A549 (cell line): ENCODE measurements at regions not wholly inside any gene's neighbourhood (a gene's known extent, or its start where the extent isn't known, plus 50 kb on each side); places are given as distances from the start of the nearest gene placed in this dataset.

ENCODE experiments used
- CTCF ChIP-seq: fragments of >200 bp; sonication (Bioruptor Twin); formaldehyde crosslinking; IDR thresholded peaks from 3 replicates; pipeline ENCODE4 v1.5.1; 2016
- EP300 ChIP-seq, 2 experiments: fragments of >200 bp; sonication (Bioruptor Twin); formaldehyde crosslinking; IDR thresholded peaks; 2 replicates in 1 of 2; 3 replicates in 1 of 2; pipeline ENCODE4 v1.6.1; 2016 to 2017
- HES2 ChIP-seq: fragments of >200 bp; sonication (Bioruptor Twin); formaldehyde crosslinking; IDR thresholded peaks from 2 replicates; pipeline ENCODE4 v1.6.1; 2016
- HEYL ChIP-seq: fragments of 250-450 bp; sonication (Bioruptor Pico); IDR thresholded peaks from 2 replicates; pipeline ENCODE4 v1.8.0; 2021; ENCODE audit warnings: mild to moderate bottlenecking, moderate library complexity
- JUN ChIP-seq, 2 experiments: fragments of >200 bp; sonication (Bioruptor Twin); formaldehyde crosslinking; IDR thresholded peaks; 2 replicates in 1 of 2; 3 replicates in 1 of 2; pipeline ENCODE4 v1.6.1; 2016 to 2017
- MAX ChIP-seq: IDR thresholded peaks from 2 replicates; pipeline ENCODE4 v1.6.1; 2012
- NR3C1 ChIP-seq: fragments of >200 bp; sonication (Bioruptor Twin); formaldehyde crosslinking; IDR thresholded peaks from 3 replicates; pipeline ENCODE4 v1.6.1; 2017
- POLR2A ChIP-seq: IDR thresholded peaks from 2 replicates; pipeline ENCODE4 v1.6.1; 2012; ENCODE audit warnings: mild to moderate bottlenecking, low read length
- REST ChIP-seq: fragments of 200-600 bp; sonication (generic); IDR thresholded peaks from 2 replicates; pipeline ENCODE4 v1.6.1; 2016; ENCODE audit warnings: antibody characterized with exemption, mild to moderate bottlenecking, moderate library complexity
- SMC3 ChIP-seq: fragments of >200 bp; sonication (Bioruptor Twin); formaldehyde crosslinking; IDR thresholded peaks from 3 replicates; pipeline ENCODE4 v1.6.1; 2018; ENCODE audit warnings: inconsistent platforms
- ZFP36 ChIP-seq: fragments of 450-650 bp; IDR thresholded peaks from 2 replicates; pipeline ENCODE4 v1.6.1; 2014; ENCODE audit warnings: borderline replicate concordance; ENCODE audit not compliant: partially characterized antibody

GRCh38 chr2:30046396-30046795 lies 100.4 kb upstream of the YPEL5 start:
- TF ChIP-seq ZFP36 = no peak
- TF ChIP-seq CTCF = no peak
- no peak for TF ChIP-seq JUN (IDR thresholded peaks at IDR 0.05)
- TF ChIP-seq POLR2A = no peak
- TF ChIP-seq SMC3 = no peak
- TF ChIP-seq REST = no peak
- TF ChIP-seq HEYL (CRISPR knock-in tag) = no peak
- TF ChIP-seq EP300 (IDR thresholded peaks at IDR 0.05) = no peak
- TF ChIP-seq MAX = no peak
- TF ChIP-seq HES2 = no peak
- TF ChIP-seq NR3C1 = no peak
